ENCODE measurements at regions not wholly inside any gene's neighbourhood (a gene's known extent, or its start where the extent isn't known, plus 50 kb on each side); places are given as distances from the start of the nearest gene placed in this dataset.

GRCh38 chr6:44715925-44716324 lies 328.4 kb downstream of the CDC5L start:
- no peaks in the 10 kb centered on the region for H4K20me1 ChIP-seq (ENCODE audit: insufficient read depth)
- no peak overlapping the region for H3K27ac ChIP-seq (ENCODE audit: low read depth in 2 of 2, low read length in 1 of 2)
- ChIA-PET CTCF (interaction anchor here (1.6 kb wide), 1 partner anchor 60 kb away, joined by 6 read pairs; no protein-coding TSS in a partner anchor), POLR2A (no interaction called here)
- no peak overlapping the region for H3K4me2 ChIP-seq
- no peak overlapping the region for H2AFZ ChIP-seq (ENCODE audit: low read depth)
- no peaks in the 10 kb centered on the region for H3K9me3 ChIP-seq
- DNase-seq, result no peak
- H3K27me3 ChIP-seq (ENCODE audit: insufficient read depth), result no peaks in the 10 kb centered on the region
- H3K9me2 ChIP-seq, result no peaks in the 10 kb centered on the region
- no peaks in the 10 kb centered on the region for H3K36me3 ChIP-seq (replicated peaks in 1 of 2; ENCODE audit: control insufficient read depth in 1 of 2, insufficient read depth in 2 of 2, low read length in 1 of 2)
- no peak overlapping the region for H3K9ac ChIP-seq
- no peak overlapping the region for H3K4me3 ChIP-seq (ENCODE audit: low read depth in 2 of 2, low read length in 1 of 2)
- H3F3A ChIP-seq (replicated peaks; ENCODE audit: insufficient read depth), result no peaks in the 10 kb centered on the region
- no peaks in the 10 kb centered on the region for H3K79me2 ChIP-seq (ENCODE audit: insufficient read depth)
- WGBS (ENCODE audit: low lambda C conversion rate), result 71% methylated on average over 6 of the region's 6 CpGs
- TF ChIP-seq SMC3 (IDR thresholded peaks at IDR 0.05; ENCODE audit: low read depth, low read length), result no peak
- no peak for TF ChIP-seq RFX5 (IDR thresholded peaks at IDR 0.05; ENCODE audit: low read length)
- no peak for TF ChIP-seq MAX (IDR thresholded peaks at IDR 0.05; ENCODE audit: low read depth)
- no peak for TF ChIP-seq TEAD4 (IDR thresholded peaks at IDR 0.05; ENCODE audit: borderline replicate concordance, insufficient read depth)
- no peak for TF ChIP-seq RAD21 (IDR thresholded peaks at IDR 0.05; ENCODE audit: low read length)
- no peak for TF ChIP-seq ELF1 (IDR thresholded peaks at IDR 0.05)
- TF ChIP-seq EZH2phosphoT487 (IDR thresholded peaks at IDR 0.05; ENCODE audit: borderline replicate concordance, low read depth), result no peak
- peaks cover 0 to 44% of the 10 kb centered on the region in 2 experiments; a peak in 2 of 4 replicates for H3K4me1 ChIP-seq (ENCODE audit: control insufficient read depth in 1 of 2, insufficient read depth in 2 of 2, low read depth in 1 of 2, low read length in 1 of 2)

GRCh38 chr6:44717431-44717830 lies 329.9 kb downstream of the CDC5L start:
- Histone ChIP-seq H3K4me1 (ENCODE audit: control insufficient read depth in 1 of 2, insufficient read depth in 2 of 2, low read depth in 1 of 2, low read length in 1 of 2) (peaks cover 0 to 44% of the 10 kb centered on the region in 2 experiments; a peak in 2 of 4 replicates), H3K9me3 (no peaks in the 10 kb centered on the region), H3K79me2 (ENCODE audit: insufficient read depth) (no peaks in the 10 kb centered on the region), H3K9ac (no peak overlapping the region), H3F3A (replicated peaks; ENCODE audit: insufficient read depth) (no peaks in the 10 kb centered on the region), H3K27ac (ENCODE audit: low read depth in 2 of 2, low read length in 1 of 2) (no peak overlapping the region), H3K4me2 (no peak overlapping the region), H3K9me2 (no peaks in the 10 kb centered on the region), H3K27me3 (ENCODE audit: insufficient read depth) (no peaks in the 10 kb centered on the region), H2AFZ (ENCODE audit: low read depth) (no peak overlapping the region), H3K36me3 (replicated peaks in 1 of 2; ENCODE audit: control insufficient read depth in 1 of 2, insufficient read depth in 2 of 2, low read length in 1 of 2) (no peaks in the 10 kb centered on the region), H4K20me1 (ENCODE audit: insufficient read depth) (no peaks in the 10 kb centered on the region), H3K4me3 (ENCODE audit: low read depth in 2 of 2, low read length in 1 of 2) (no peak overlapping the region)
- ChIA-PET CTCF (interaction anchor here (1.6 kb wide), 1 partner anchor 62 kb away, joined by 6 read pairs; no protein-coding TSS in a partner anchor), POLR2A (no interaction called here)
- DNase-seq, result no peak
- WGBS (ENCODE audit: low lambda C conversion rate), result 86% methylated on average over 2 of the region's 2 CpGs
- TF ChIP-seq JUND (IDR thresholded peaks at IDR 0.05) (no peak), SMC3 (IDR thresholded peaks at IDR 0.05; ENCODE audit: low read depth, low read length) (no peak), YY1 (IDR thresholded peaks at IDR 0.05; ENCODE audit: low read depth) (no peak), FOXM1 (IDR thresholded peaks at IDR 0.05; ENCODE audit: low read depth) (no peak), TEAD4 (IDR thresholded peaks at IDR 0.05; ENCODE audit: borderline replicate concordance, insufficient read depth) (no peak), RCOR1 (IDR thresholded peaks at IDR 0.05; ENCODE audit: low read length) (no peak), RXRA (IDR thresholded peaks at IDR 0.05; ENCODE audit: borderline replicate concordance, low read depth) (no peak), MAX (IDR thresholded peaks at IDR 0.05; ENCODE audit: low read depth) (no peak), CHD2 (IDR thresholded peaks at IDR 0.05; ENCODE audit: low read length, partially characterized antibody) (no peak), NRF1 (IDR thresholded peaks at IDR 0.05; ENCODE audit: low read depth, low read length) (no peak), FOXJ3 (CRISPR knock-in tag; IDR thresholded peaks at IDR 0.05) (no peak)
- TF ChIP-seq, protein P1, sequence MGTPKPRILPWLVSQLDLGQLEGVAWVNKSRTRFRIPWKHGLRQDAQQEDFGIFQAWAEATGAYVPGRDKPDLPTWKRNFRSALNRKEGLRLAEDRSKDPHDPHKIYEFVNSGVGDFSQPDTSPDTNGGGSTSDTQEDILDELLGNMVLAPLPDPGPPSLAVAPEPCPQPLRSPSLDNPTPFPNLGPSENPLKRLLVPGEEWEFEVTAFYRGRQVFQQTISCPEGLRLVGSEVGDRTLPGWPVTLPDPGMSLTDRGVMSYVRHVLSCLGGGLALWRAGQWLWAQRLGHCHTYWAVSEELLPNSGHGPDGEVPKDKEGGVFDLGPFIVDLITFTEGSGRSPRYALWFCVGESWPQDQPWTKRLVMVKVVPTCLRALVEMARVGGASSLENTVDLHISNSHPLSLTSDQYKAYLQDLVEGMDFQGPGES (IDR thresholded peaks at IDR 0.05; ENCODE audit: low read depth, low read length), result no peak

All from SK-N-SH (cell line).